Colonic mucosa (tissue), 4 donors: ENCODE measurements at regions not wholly inside any gene's neighbourhood (a gene's known extent, or its start where the extent isn't known, plus 50 kb on each side); places are given as distances from the start of the nearest gene placed in this dataset.

Experiments used
- DNase-seq: peaks from one replicate; pipeline ENCODE4 v3.0.0-alpha.2; 2020
- H3K27ac ChIP-seq: fragments of 200-600 bp; one replicate; pipeline ENCODE4 v1.8.0; 2021
- H3K27me3 ChIP-seq: fragments of 200-600 bp; one replicate; pipeline ENCODE4 v1.8.0; 2021
- H3K36me3 ChIP-seq: fragments of 200-600 bp; one replicate; pipeline ENCODE4 v1.8.0; 2021
- H3K4me1 ChIP-seq: fragments of 200-600 bp; one replicate; pipeline ENCODE4 v1.8.0; 2021; ENCODE audit warnings: mild to moderate bottlenecking
- H3K4me3 ChIP-seq: fragments of 200-600 bp; one replicate; pipeline ENCODE4 v1.8.0; 2021
- H3K9ac ChIP-seq, 2 donors: one replicate each; pipeline ENCODE4 v1.7.0; 2013; ENCODE audit warnings: control low read depth in 2 of 2, low read depth in 2 of 2, low read length in 2 of 2
- H3K9me3 ChIP-seq: fragments of 200-600 bp; one replicate; pipeline ENCODE4 v1.8.0; 2021
- intact Hi-C: fragments of 100-400 bp; cut with DNase I; formaldehyde crosslinking; loops from one replicate; pipeline ENCODE4 v1.14.1; 2022
- TF ChIP-seq, protein P1 (sequence below): fragments of 200-600 bp; IDR thresholded peaks from one replicate; pipeline ENCODE4 v1.8.0; 2022; ENCODE audit warnings: antibody characterized with exemption, mild to moderate bottlenecking
- donor health status: healthy.
- donor health status: DM: no; HTN: no; CAD: no.
- donor health status: DM: no; HTN: no; CAD: no.

DNA sequence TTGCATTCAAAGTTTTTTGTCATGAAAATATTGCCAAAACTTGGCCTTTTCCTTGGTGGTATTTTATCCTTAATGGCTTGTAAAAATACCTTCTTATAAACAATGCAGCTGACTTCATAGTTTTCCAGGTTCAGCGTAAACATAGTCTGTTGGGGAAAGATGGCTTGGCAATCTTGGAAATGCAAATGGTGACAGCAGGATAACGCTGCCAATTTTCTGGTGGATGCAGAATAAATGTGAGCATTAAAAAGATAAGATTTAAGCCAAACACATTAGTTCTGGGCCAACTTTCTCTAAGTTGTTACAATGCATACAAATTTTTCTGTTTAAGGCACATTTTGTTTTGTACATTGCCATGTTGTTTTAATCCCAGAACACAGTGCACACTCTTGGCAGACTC lies 147.0 kb upstream of the POU1F1 start:
- no peaks in the 10 kb centered on the region for H3K36me3 ChIP-seq
- H3K27ac ChIP-seq: no peak overlapping the region
- DNase-seq: no peak
- H3K4me1 ChIP-seq: no peaks in the 10 kb centered on the region
- TF ChIP-seq, protein P1, sequence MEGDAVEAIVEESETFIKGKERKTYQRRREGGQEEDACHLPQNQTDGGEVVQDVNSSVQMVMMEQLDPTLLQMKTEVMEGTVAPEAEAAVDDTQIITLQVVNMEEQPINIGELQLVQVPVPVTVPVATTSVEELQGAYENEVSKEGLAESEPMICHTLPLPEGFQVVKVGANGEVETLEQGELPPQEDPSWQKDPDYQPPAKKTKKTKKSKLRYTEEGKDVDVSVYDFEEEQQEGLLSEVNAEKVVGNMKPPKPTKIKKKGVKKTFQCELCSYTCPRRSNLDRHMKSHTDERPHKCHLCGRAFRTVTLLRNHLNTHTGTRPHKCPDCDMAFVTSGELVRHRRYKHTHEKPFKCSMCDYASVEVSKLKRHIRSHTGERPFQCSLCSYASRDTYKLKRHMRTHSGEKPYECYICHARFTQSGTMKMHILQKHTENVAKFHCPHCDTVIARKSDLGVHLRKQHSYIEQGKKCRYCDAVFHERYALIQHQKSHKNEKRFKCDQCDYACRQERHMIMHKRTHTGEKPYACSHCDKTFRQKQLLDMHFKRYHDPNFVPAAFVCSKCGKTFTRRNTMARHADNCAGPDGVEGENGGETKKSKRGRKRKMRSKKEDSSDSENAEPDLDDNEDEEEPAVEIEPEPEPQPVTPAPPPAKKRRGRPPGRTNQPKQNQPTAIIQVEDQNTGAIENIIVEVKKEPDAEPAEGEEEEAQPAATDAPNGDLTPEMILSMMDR: no peak
- H3K9me3 ChIP-seq: no peaks in the 10 kb centered on the region
- intact Hi-C loops: no loop called here
- no peak overlapping the region for H3K4me3 ChIP-seq
- H3K9ac ChIP-seq: no peak overlapping the region
- no peaks in the 10 kb centered on the region for H3K27me3 ChIP-seq

DNA sequence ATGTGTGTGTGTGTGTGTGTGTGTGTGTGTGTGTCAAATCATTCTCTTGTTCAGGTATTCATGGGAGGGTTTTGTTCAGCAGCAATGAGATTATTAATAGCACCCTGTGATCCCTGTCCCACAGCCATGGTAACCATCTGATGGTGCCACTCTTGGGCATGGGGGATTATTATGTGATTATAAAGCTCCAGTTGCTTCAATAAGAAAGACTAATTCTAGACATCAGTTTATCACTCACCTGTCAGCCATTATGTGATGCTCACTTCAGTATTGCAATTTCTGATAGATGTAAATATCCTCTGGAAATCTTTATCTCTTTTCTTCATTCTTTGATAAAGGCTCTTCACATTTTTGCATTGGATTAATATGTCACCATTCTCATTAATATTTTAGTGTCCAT lies 145.9 kb upstream of the POU1F1 start:
- H3K4me3 ChIP-seq: no peak overlapping the region
- no peak overlapping the region for H3K27ac ChIP-seq
- DNase-seq: no peak
- H3K9me3 ChIP-seq: no peaks in the 10 kb centered on the region
- no peaks in the 10 kb centered on the region for H3K4me1 ChIP-seq
- no peak overlapping the region for H3K9ac ChIP-seq
- no peaks in the 10 kb centered on the region for H3K36me3 ChIP-seq
- intact Hi-C loops: no loop called here
- H3K27me3 ChIP-seq: no peaks in the 10 kb centered on the region
- TF ChIP-seq, protein P1: no peak

DNA sequence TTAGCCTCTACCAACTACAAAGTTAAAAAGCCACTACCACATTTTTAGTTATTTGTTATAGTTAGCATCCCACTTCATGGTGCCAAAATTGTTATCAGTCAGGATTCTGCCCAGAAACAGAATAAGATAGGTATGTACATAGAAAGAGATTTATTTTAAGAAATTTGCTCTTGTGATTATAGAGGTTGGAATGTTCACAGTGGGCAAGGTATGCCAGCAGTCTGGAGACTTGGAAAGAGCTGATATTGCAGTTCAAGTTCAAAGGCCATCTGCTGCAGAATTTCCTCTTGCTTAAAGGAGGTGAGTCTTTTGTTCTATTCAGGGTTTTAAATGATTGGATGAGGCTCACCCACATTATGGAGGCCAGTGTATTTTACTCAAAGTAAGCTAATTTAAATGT lies 143.8 kb upstream of the POU1F1 start:
- intact Hi-C loops: no loop called here
- TF ChIP-seq, protein P1: no peak
- Histone ChIP-seq H3K4me3 (no peak overlapping the region), H3K36me3 (no peaks in the 10 kb centered on the region), H3K27me3 (no peaks in the 10 kb centered on the region), H3K4me1 (no peaks in the 10 kb centered on the region), H3K27ac (no peak overlapping the region), H3K9ac (no peak overlapping the region), H3K9me3 (no peaks in the 10 kb centered on the region)
- DNase-seq: no peak

DNA sequence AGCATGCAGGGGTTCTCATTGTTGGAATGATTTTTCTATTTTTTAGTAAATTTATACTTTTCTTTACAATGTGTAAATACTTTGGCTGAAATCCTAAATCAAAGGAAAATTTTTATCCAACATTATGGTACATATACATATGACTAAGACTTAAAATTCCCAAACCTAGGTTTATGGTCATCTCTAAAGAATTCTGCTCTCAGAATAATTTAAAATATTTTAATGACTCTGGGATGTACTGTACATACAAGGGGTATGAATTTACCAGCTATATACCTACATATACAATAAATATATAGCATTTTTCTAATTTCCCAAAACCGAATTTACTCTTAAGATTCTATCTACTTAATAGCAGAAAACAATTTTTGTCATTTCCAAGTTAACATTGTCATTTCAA lies 137.9 kb upstream of the POU1F1 start:
- Histone ChIP-seq H3K9ac (no peak overlapping the region), H3K4me1 (no peaks in the 10 kb centered on the region), H3K9me3 (no peaks in the 10 kb centered on the region), H3K36me3 (no peaks in the 10 kb centered on the region), H3K27ac (no peak overlapping the region), H3K4me3 (no peak overlapping the region), H3K27me3 (no peaks in the 10 kb centered on the region)
- TF ChIP-seq, protein P1: no peak
- intact Hi-C loops: no loop called here
- DNase-seq: no peak

DNA sequence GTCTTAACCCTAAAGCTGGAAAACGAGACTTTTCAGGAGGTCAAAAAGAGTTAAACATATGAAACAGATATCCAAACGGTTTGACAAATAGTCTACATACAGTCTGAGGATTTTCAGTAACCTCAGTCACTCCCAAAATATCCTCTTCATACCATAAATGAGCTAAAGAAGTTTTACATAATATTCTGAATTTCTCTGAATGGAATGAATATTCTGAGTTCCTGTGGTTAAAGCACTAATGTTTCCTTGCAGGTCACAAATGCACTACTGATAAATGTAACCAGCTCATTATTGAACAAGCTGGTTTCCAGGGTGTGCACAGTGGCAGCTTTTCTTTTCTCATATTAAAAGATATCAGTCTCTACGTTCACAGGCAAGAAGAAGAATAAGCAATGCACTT lies 137.4 kb upstream of the POU1F1 start:
- Histone ChIP-seq H3K4me3 (no peak overlapping the region), H3K9ac (no peak overlapping the region), H3K27ac (no peak overlapping the region), H3K9me3 (no peaks in the 10 kb centered on the region), H3K4me1 (no peaks in the 10 kb centered on the region), H3K36me3 (no peaks in the 10 kb centered on the region), H3K27me3 (no peaks in the 10 kb centered on the region)
- no peak for DNase-seq
- intact Hi-C loops: no loop called here
- TF ChIP-seq, protein P1: no peak

DNA sequence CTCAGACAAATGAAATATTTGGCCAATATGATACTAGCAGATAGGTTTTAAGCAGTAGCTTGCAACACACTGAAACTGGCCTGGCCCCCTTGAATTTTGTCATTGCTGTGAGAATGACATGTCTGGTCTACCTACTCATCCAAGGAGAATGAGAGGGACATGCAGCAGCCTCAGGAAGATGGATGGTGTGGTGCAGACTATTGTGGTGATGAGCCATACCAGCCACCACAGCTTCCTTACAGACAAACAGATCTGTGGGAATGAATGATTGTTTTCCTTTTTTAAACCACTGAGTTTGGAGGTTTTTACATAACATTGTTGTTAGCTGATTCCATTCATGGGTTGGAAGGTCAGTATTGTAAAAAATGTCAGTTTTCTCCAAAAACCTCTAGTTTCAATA lies 133.7 kb upstream of the POU1F1 start:
- Histone ChIP-seq H3K9ac (no peak overlapping the region), H3K27me3 (no peaks in the 10 kb centered on the region), H3K4me3 (no peak overlapping the region), H3K9me3 (no peaks in the 10 kb centered on the region), H3K27ac (no peak overlapping the region), H3K36me3 (no peaks in the 10 kb centered on the region), H3K4me1 (no peaks in the 10 kb centered on the region)
- no peak for DNase-seq
- intact Hi-C loops: no loop called here
- TF ChIP-seq, protein P1: no peak
